Prostate gland (tissue), 2 donors: ENCODE measurements at regions not wholly inside any gene's neighbourhood (a gene's known extent, or its start where the extent isn't known, plus 50 kb on each side); places are given as distances from the start of the nearest gene placed in this dataset.

Experiments
- POLR2AphosphoS5 ChIP-seq: sonication (generic); formaldehyde crosslinking; IDR thresholded peaks from one replicate; pipeline ENCODE4 v1.6.1; 2017; ENCODE audit warnings: antibody characterized with exemption
- TF ChIP-seq, protein P1 (sequence below), 4 experiments: fragments of 200-600 bp in 2 of 4; fragments of 450-650 bp in 2 of 4; sonication (generic) in 2 of 4; IDR thresholded peaks; 1 replicate in 3 of 4; 2 replicates in 1 of 4; pipeline ENCODE4 v1.5.1; 2016 to 2019; ENCODE audit warnings: antibody characterized with exemption in 4 of 4, mild to moderate bottlenecking in 2 of 4, moderate library complexity in 2 of 4

DNA sequence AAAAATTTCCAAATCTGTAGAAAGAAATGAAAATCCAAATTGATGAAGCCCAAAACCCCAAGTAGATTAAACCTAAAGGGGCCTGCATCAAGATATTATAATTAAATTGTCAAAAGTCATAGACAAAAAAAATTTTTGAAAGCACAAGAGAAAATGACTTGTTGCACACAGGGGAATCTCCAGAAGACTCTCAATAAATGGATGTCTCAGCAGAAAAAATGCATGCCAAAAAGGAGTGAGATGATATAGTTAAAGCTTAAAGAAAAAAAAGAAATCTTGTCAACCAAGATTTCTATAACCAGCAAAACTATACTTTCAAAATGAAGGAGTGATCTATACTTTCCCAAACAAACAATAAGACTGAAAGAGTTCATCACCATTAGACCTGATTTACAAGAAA, 393.2 kb upstream of the SPAG17 start:
- TF ChIP-seq, protein P1, sequence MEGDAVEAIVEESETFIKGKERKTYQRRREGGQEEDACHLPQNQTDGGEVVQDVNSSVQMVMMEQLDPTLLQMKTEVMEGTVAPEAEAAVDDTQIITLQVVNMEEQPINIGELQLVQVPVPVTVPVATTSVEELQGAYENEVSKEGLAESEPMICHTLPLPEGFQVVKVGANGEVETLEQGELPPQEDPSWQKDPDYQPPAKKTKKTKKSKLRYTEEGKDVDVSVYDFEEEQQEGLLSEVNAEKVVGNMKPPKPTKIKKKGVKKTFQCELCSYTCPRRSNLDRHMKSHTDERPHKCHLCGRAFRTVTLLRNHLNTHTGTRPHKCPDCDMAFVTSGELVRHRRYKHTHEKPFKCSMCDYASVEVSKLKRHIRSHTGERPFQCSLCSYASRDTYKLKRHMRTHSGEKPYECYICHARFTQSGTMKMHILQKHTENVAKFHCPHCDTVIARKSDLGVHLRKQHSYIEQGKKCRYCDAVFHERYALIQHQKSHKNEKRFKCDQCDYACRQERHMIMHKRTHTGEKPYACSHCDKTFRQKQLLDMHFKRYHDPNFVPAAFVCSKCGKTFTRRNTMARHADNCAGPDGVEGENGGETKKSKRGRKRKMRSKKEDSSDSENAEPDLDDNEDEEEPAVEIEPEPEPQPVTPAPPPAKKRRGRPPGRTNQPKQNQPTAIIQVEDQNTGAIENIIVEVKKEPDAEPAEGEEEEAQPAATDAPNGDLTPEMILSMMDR (IDR thresholded peaks at IDR 0.05) = no peak
- no peak for TF ChIP-seq POLR2AphosphoS5
